Medulla oblongata (tissue), 1 donor: ENCODE measurements at regions not wholly inside any gene's neighbourhood (a gene's known extent, or its start where the extent isn't known, plus 50 kb on each side); places are given as distances from the start of the nearest gene placed in this dataset.
"Not testable (repeated sequence)": the region's sequence is repeated elsewhere in the genome, so short reads cannot be mapped to it uniquely, and the experiment has no call there.

Experiments used
- DNase-seq: peaks from one replicate; pipeline ENCODE4 v3.0.0-alpha.2; 2015; ENCODE audit errors: extremely low spot score

GRCh38 chr7:138316421-138317043, 143.5 kb upstream of the TRIM24 start:
- DNase-seq, result no peak

- DNase-seq, result no peak
These were observed 142.9 kb upstream of the TRIM24 start for GRCh38 chr7:138317044-138317596.

- no peak for DNase-seq
These were observed 135.1 kb upstream of the TRIM24 start for GRCh38 chr7:138324941-138325340.

- DNase-seq, result no peak
These were observed 134.6 kb upstream of the TRIM24 start for GRCh38 chr7:138325434-138325833.

- DNase-seq, result no peak
These were observed 131.8 kb upstream of the TRIM24 start for GRCh38 chr7:138328215-138328614.

GRCh38 chr7:138332850-138333249, 127.2 kb upstream of the TRIM24 start:
- not testable (repeated sequence) for DNase-seq

GRCh38 chr7:138338361-138338760, 121.7 kb upstream of the TRIM24 start:
- DNase-seq, result no peak

- DNase-seq, result not testable (repeated sequence)
These were observed 120.8 kb upstream of the TRIM24 start for GRCh38 chr7:138339229-138339628.

GRCh38 chr7:138342990-138343389, 117.1 kb upstream of the TRIM24 start:
- no peak for DNase-seq

GRCh38 chr7:138345567-138345966, 114.5 kb upstream of the TRIM24 start:
- DNase-seq, result no peak

GRCh38 chr7:138346975-138347374, 113.1 kb upstream of the TRIM24 start:
- no peak for DNase-seq

GRCh38 chr7:138349841-138350700, 110.0 kb upstream of the TRIM24 start:
- no peak for DNase-seq

GRCh38 chr7:138350701-138351357, 109.2 kb upstream of the TRIM24 start:
- no peak for DNase-seq

- no peak for DNase-seq
These were observed 107.2 kb upstream of the TRIM24 start for GRCh38 chr7:138352570-138353461.

GRCh38 chr7:138354066-138354465, 106.0 kb upstream of the TRIM24 start:
- DNase-seq, result no peak

- DNase-seq, result no peak
These were observed 104.8 kb upstream of the TRIM24 start for GRCh38 chr7:138355254-138355653.

GRCh38 chr7:138358850-138359341, 101.2 kb upstream of the TRIM24 start:
- DNase-seq, result no peak

- DNase-seq, result no peak
These were observed 100.0 kb upstream of the TRIM24 start for GRCh38 chr7:138359870-138360559.

GRCh38 chr7:138363721-138364120, 96.3 kb upstream of the TRIM24 start:
- no peak for DNase-seq

- DNase-seq, result not testable (repeated sequence)
These were observed 93.9 kb upstream of the TRIM24 start for GRCh38 chr7:138366137-138366536.

- DNase-seq, result not testable (repeated sequence)
These were observed 93.4 kb upstream of the TRIM24 start for GRCh38 chr7:138366676-138367075.
